Neural cell (in vitro differentiated cells): ENCODE measurements at regions not wholly inside any gene's neighbourhood (a gene's known extent, or its start where the extent isn't known, plus 50 kb on each side); places are given as distances from the start of the nearest gene placed in this dataset.

Experiments used
- H2AFZ ChIP-seq: fragments of 200-600, 300-800 bp; sonication (generic), shearing (Covaris generic); 2 replicates; pipeline ENCODE4 v1.6.0; 2014; ENCODE audit warnings: low read depth, mild to moderate bottlenecking, antibody characterized with exemption, low read length, moderate library complexity
- H3F3A ChIP-seq: fragments of 200-600 bp; shearing (Covaris generic); 2 replicates; pipeline ENCODE4 v1.6.1; 2016; ENCODE audit warnings: mild to moderate bottlenecking, moderate library complexity, mixed read lengths, antibody characterized with exemption, low read length; ENCODE audit not compliant: insufficient read depth, poor library complexity, severe bottlenecking
- H3K27ac ChIP-seq: fragments of 200-600, 300-800 bp; sonication (generic), shearing (Covaris generic); 2 replicates; pipeline ENCODE4 v1.5.1; 2014; ENCODE audit warnings: mild to moderate bottlenecking, low read length, moderate library complexity
- H3K27me3 ChIP-seq: fragments of 300-800, 200-600 bp; sonication (generic), shearing (Covaris generic); 2 replicates; pipeline ENCODE4 v1.6.0; 2014; ENCODE audit warnings: mild to moderate bottlenecking, low read depth, low read length, moderate library complexity; ENCODE audit not compliant: insufficient read depth
- H3K36me3 ChIP-seq: fragments of 300-800, 200-600 bp; sonication (generic), shearing (Covaris generic); 2 replicates; pipeline ENCODE4 v1.5.1; 2014; ENCODE audit warnings: mild to moderate bottlenecking, antibody characterized with exemption, low read length, moderate library complexity; ENCODE audit not compliant: insufficient read depth
- H3K4me2 ChIP-seq: fragments of 300-800, 200-600 bp; sonication (generic), shearing (Covaris generic); 2 replicates; pipeline ENCODE4 v1.6.0; 2014; ENCODE audit warnings: mild to moderate bottlenecking, low read length
- H3K4me3 ChIP-seq: fragments of 300-800, 200-600 bp; sonication (generic), shearing (Covaris generic); 2 replicates; pipeline ENCODE4 v1.5.1; 2014; ENCODE audit warnings: mild to moderate bottlenecking, low read length, moderate library complexity
- H3K79me2 ChIP-seq: fragments of 200-600 bp; shearing (Covaris generic); replicated peaks from 2 replicates; pipeline ENCODE4 v1.6.0; 2014; ENCODE audit warnings: mild to moderate bottlenecking, low read length, moderate library complexity; ENCODE audit not compliant: insufficient read depth
- H3K9ac ChIP-seq: fragments of 300-800, 200-600 bp; sonication (generic), shearing (Covaris generic); 2 replicates; pipeline ENCODE4 v1.6.1; 2016; ENCODE audit warnings: mild to moderate bottlenecking, low read length, mixed read lengths
- H3K9me2 ChIP-seq: fragments of 200-600 bp; shearing (Covaris generic); 2 replicates; pipeline ENCODE4 v1.6.1; 2016; ENCODE audit warnings: mild to moderate bottlenecking, low read length, mixed read lengths; ENCODE audit not compliant: insufficient read depth
- H3K9me3 ChIP-seq: fragments of 200-600, 300-800 bp; sonication (generic), shearing (Covaris generic); 2 replicates; pipeline ENCODE4 v1.6.1; 2016; ENCODE audit warnings: mild to moderate bottlenecking, mixed run types, low read length, moderate library complexity, mixed read lengths
- H4K20me1 ChIP-seq: fragments of 200-600 bp; shearing (Covaris generic); 2 replicates; pipeline ENCODE4 v1.6.1; 2016; ENCODE audit warnings: mild to moderate bottlenecking, mixed run types; ENCODE audit not compliant: insufficient read depth
- CTCF ChIP-seq: fragments of 450-650 bp; IDR thresholded peaks from 2 replicates; pipeline ENCODE4 v1.5.1; 2014; ENCODE audit warnings: antibody characterized with exemption, mild to moderate bottlenecking, moderate library complexity; ENCODE audit not compliant: poor library complexity, severe bottlenecking
- EP300 ChIP-seq: fragments of 450-650 bp; conservative IDR thresholded peaks from 2 replicates; pipeline ENCODE4 v1.6.1; 2014; ENCODE audit warnings: antibody characterized with exemption, mild to moderate bottlenecking, moderate library complexity; ENCODE audit not compliant: poor library complexity, severe bottlenecking
- EZH2 ChIP-seq: fragments of 200-600, 300-800 bp; shearing (Covaris generic), sonication (generic); IDR thresholded peaks from 2 replicates; pipeline ENCODE4 v1.6.1; 2014; ENCODE audit warnings: antibody characterized with exemption, low read length, borderline replicate concordance, mild to moderate bottlenecking; ENCODE audit not compliant: insufficient read depth, poor library complexity, severe bottlenecking
- MXI1 ChIP-seq: fragments of 450-650 bp; conservative IDR thresholded peaks from 2 replicates; pipeline ENCODE4 v1.6.1; 2014; ENCODE audit warnings: antibody characterized with exemption, mild to moderate bottlenecking; ENCODE audit not compliant: poor library complexity, severe bottlenecking
- POLR2AphosphoS5 ChIP-seq: IDR thresholded peaks from 2 replicates; pipeline ENCODE4 v1.6.1; 2012
- RAD21 ChIP-seq: fragments of 450-650 bp; conservative IDR thresholded peaks from 2 replicates; pipeline ENCODE4 v1.6.1; 2014; ENCODE audit warnings: antibody characterized with exemption, mild to moderate bottlenecking, moderate library complexity
- REST ChIP-seq: IDR thresholded peaks from 2 replicates; pipeline ENCODE4 v1.6.1; 2012; ENCODE audit warnings: borderline replicate concordance
- SMC3 ChIP-seq: fragments of 450-650 bp; conservative IDR thresholded peaks from 2 replicates; pipeline ENCODE4 v1.6.1; 2014; ENCODE audit warnings: antibody characterized with exemption, mild to moderate bottlenecking, moderate library complexity; ENCODE audit not compliant: poor library complexity
- TAF1 ChIP-seq: IDR thresholded peaks from 2 replicates; pipeline ENCODE4 v1.6.1; 2012; ENCODE audit warnings: low read depth

GRCh38 chr9:38134611-38135237 lies 65.7 kb upstream of the SHB start:
- TF ChIP-seq EP300 = no peak
- TF ChIP-seq EZH2 = no peak
- no peak for TF ChIP-seq SMC3
- TF ChIP-seq TAF1 = no peak
- no peak for TF ChIP-seq MXI1
- no peak for TF ChIP-seq CTCF
- no peak for TF ChIP-seq RAD21
- no peak for TF ChIP-seq POLR2AphosphoS5
- TF ChIP-seq REST = no peak
- H2AFZ ChIP-seq = no peak overlapping the region
- no peaks in the 10 kb centered on the region for H3K36me3 ChIP-seq
- no peak overlapping the region for H3K9ac ChIP-seq
- no peaks in the 10 kb centered on the region for H3F3A ChIP-seq
- no peaks in the 10 kb centered on the region for H3K9me3 ChIP-seq
- no peaks in the 10 kb centered on the region for H3K9me2 ChIP-seq
- H3K79me2 ChIP-seq = no peaks in the 10 kb centered on the region
- H4K20me1 ChIP-seq = no peaks in the 10 kb centered on the region
- no peaks in the 10 kb centered on the region for H3K27me3 ChIP-seq
- no peak overlapping the region for H3K4me2 ChIP-seq
- no peak overlapping the region for H3K4me3 ChIP-seq
- no peak overlapping the region for H3K27ac ChIP-seq

- H3K4me3 ChIP-seq = no peak overlapping the region
- no peak overlapping the region for H3K27ac ChIP-seq
- H3K9me3 ChIP-seq = no peaks in the 10 kb centered on the region
- no peak overlapping the region for H3K9ac ChIP-seq
- H3K27me3 ChIP-seq = no peaks in the 10 kb centered on the region
- H3K4me2 ChIP-seq = no peak overlapping the region
- H3F3A ChIP-seq = no peaks in the 10 kb centered on the region
- no peaks in the 10 kb centered on the region for H4K20me1 ChIP-seq
- H3K79me2 ChIP-seq = no peaks in the 10 kb centered on the region
- no peak overlapping the region for H2AFZ ChIP-seq
- no peaks in the 10 kb centered on the region for H3K9me2 ChIP-seq
- TF ChIP-seq POLR2AphosphoS5 (no peak), MXI1 (no peak)
- no peaks in the 10 kb centered on the region for H3K36me3 ChIP-seq
These were observed 64.6 kb upstream of the SHB start for GRCh38 chr9:38133595-38133994.

- no peaks in the 10 kb centered on the region for H3K9me3 ChIP-seq
- H3K4me3 ChIP-seq = no peak overlapping the region
- H4K20me1 ChIP-seq = no peaks in the 10 kb centered on the region
- no peaks in the 10 kb centered on the region for H3K36me3 ChIP-seq
- H3K79me2 ChIP-seq = no peaks in the 10 kb centered on the region
- H3K9me2 ChIP-seq = no peaks in the 10 kb centered on the region
- no peak overlapping the region for H3K4me2 ChIP-seq
- TF ChIP-seq POLR2AphosphoS5 = no peak
- H3K9ac ChIP-seq = no peak overlapping the region
- H3F3A ChIP-seq = no peaks in the 10 kb centered on the region
- H3K27ac ChIP-seq = no peak overlapping the region
- no peak overlapping the region for H2AFZ ChIP-seq
- no peaks in the 10 kb centered on the region for H3K27me3 ChIP-seq
These were observed 63.9 kb upstream of the SHB start for GRCh38 chr9:38132956-38133355.
